OCI-LY7 (cell line): ENCODE measurements at regions not wholly inside any gene's neighbourhood (a gene's known extent, or its start where the extent isn't known, plus 50 kb on each side); places are given as distances from the start of the nearest gene placed in this dataset.

Source experiments
- BruUV-seq: library from RNA; stranded (reverse); fragments of 400-500 nt; replicated peaks from 2 replicates; lab custom pipeline; 2021; lab: Mats Ljungman, UMichigan
- CTCF ChIA-PET: fragments of 300-600 bp; sonication (Branson Sonifier 250); formaldehyde crosslinking; loops from one replicate; lab custom pipeline; 2022; ENCODE audit warnings: antibody characterized with exemption; ENCODE audit not compliant: unreplicated experiment; lab: Charles Lee
- POLR2A ChIA-PET: fragments of 300-600 bp; sonication (Branson Sonifier 250); formaldehyde crosslinking; loops from one replicate; lab custom pipeline; 2022; ENCODE audit warnings: antibody characterized with exemption; lab: Charles Lee
- DNase-seq: peaks from one replicate; pipeline ENCODE4 v3.0.0-alpha.2; 2015; ENCODE audit warnings: low spot score
- H2AFZ ChIP-seq: fragments of 200-600 bp; sonication (generic), shearing (Covaris generic); 2 replicates; pipeline ENCODE4 v1.6.1; 2014; ENCODE audit warnings: mild to moderate bottlenecking, antibody characterized with exemption, low read length, moderate library complexity
- H3K27ac ChIP-seq: fragments of 200-600 bp; sonication (generic); 2 replicates; pipeline ENCODE4 v1.5.1; 2014; ENCODE audit warnings: mixed run types, low read depth, mild to moderate bottlenecking, moderate library complexity, low read length, inconsistent platforms; ENCODE audit not compliant: poor library complexity, severe bottlenecking
- H3K36me3 ChIP-seq: fragments of 200-600 bp; sonication (generic); 2 replicates; pipeline ENCODE4 v1.6.1; 2014; ENCODE audit warnings: mild to moderate bottlenecking, antibody characterized with exemption, low read length, moderate library complexity, mixed read lengths; ENCODE audit not compliant: insufficient read depth
- H3K4me1 ChIP-seq: fragments of 200-600 bp; sonication (generic); 2 replicates; pipeline ENCODE4 v1.5.1; 2014; ENCODE audit warnings: mild to moderate bottlenecking, low read length; ENCODE audit not compliant: insufficient read depth, poor library complexity, severe bottlenecking
- H3K4me2 ChIP-seq: fragments of 200-600 bp; sonication (generic); 2 replicates; pipeline ENCODE4 v1.6.1; 2014; ENCODE audit warnings: mild to moderate bottlenecking, low read length
- H3K4me3 ChIP-seq: fragments of 200-600 bp; sonication (generic); 2 replicates; pipeline ENCODE4 v1.5.1; 2014; ENCODE audit warnings: mild to moderate bottlenecking, low read depth, low read length; ENCODE audit not compliant: poor library complexity, severe bottlenecking
- H3K79me2 ChIP-seq: fragments of 200-600 bp; sonication (generic); 2 replicates; pipeline ENCODE4 v1.6.1; 2016; ENCODE audit warnings: low read depth, mild to moderate bottlenecking, low read length, moderate library complexity, mixed read lengths; ENCODE audit not compliant: insufficient read depth
- H3K9me2 ChIP-seq: fragments of 200-600 bp; sonication (generic); 2 replicates; pipeline ENCODE4 v1.6.1; 2016; ENCODE audit warnings: mild to moderate bottlenecking, low read length, mixed read lengths; ENCODE audit not compliant: insufficient read depth
- H3K9me3 ChIP-seq: fragments of 200-600 bp; sonication (generic); 2 replicates; pipeline ENCODE4 v1.6.1; 2014; ENCODE audit warnings: mild to moderate bottlenecking, mixed run types, low read length, mixed read lengths
- H4K20me1 ChIP-seq: fragments of 200-600 bp; sonication (generic); 2 replicates; pipeline ENCODE4 v1.6.1; 2014; ENCODE audit warnings: mild to moderate bottlenecking, antibody characterized with exemption, low read length, moderate library complexity, mixed read lengths; ENCODE audit not compliant: insufficient read depth
- EZH2phosphoT487 ChIP-seq: fragments of 200-600 bp; sonication (generic); IDR thresholded peaks from 2 replicates; pipeline ENCODE4 v1.6.1; 2018; ENCODE audit warnings: low read depth, borderline replicate concordance, mild to moderate bottlenecking, mixed run types, antibody characterized with exemption, low read length, moderate library complexity, mixed read lengths
- intact Hi-C: fragments of 100-400 bp; cut with micrococcal nuclease; formaldehyde crosslinking; loops from one replicate; pipeline ENCODE4 v1.10.0; 2022; ENCODE audit not compliant: unreplicated experiment
- TF ChIP-seq, protein P1 (sequence below): fragments of 200-600 bp; sonication (generic); conservative IDR thresholded peaks from 2 replicates; pipeline ENCODE4 v1.5.1; 2014; ENCODE audit warnings: mild to moderate bottlenecking, antibody characterized with exemption, low read length, moderate library complexity, mixed read lengths

- no peak overlapping the region for H2AFZ ChIP-seq
- BruUV-seq, result no TSS peak
Observed at GRCh38 chr18:10205151-10205550, 249.3 kb upstream of the APCDD1 start.

DNA sequence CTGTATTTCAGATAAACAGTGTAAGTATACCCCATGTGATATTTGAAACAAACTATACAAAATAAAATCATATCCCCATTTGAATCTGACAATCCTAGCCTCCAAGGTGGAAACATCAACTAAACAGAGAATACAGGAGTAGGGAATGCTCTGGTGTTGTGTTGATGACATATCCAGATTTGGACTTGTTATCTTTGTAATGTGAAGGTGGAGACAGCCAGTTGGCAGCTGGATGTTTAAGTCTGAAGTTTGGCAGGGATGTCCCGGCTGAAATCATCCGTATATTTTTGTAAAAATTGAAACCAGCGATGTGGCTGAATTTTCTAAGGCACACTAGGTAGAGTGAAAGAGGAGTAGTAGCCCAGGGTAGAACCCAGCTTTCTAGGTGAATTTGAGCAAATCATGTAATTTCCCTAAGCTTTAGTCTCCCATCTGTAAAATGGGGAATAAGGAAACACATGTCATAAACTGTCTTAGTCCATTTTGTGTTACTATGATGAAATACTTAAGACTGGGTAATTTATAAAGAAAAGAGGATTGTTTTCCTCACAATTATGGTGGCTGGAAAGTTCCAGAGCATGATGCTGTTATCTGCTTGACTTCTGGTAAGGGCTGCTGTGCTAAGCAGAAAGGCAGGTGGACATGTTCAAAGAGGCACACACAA lies 246.6 kb upstream of the APCDD1 start:
- no peaks in the 10 kb centered on the region for H3K9me3 ChIP-seq
- intact Hi-C loops, result no loop called here

More at GRCh38 chr18:10205151-10205550, 249.3 kb upstream of the APCDD1 start:
- intact Hi-C loops, result no loop called here
- Histone ChIP-seq H3K4me2 (no peak overlapping the region), H4K20me1 (no peaks in the 10 kb centered on the region), H3K9me2 (no peaks in the 10 kb centered on the region), H3K36me3 (no peaks in the 10 kb centered on the region), H3K4me3 (no peak overlapping the region), H3K79me2 (no peaks in the 10 kb centered on the region), H3K27ac (no peak overlapping the region), H3K9me3 (no peaks in the 10 kb centered on the region), H3K4me1 (no peaks in the 10 kb centered on the region)
- TF ChIP-seq, protein P1, sequence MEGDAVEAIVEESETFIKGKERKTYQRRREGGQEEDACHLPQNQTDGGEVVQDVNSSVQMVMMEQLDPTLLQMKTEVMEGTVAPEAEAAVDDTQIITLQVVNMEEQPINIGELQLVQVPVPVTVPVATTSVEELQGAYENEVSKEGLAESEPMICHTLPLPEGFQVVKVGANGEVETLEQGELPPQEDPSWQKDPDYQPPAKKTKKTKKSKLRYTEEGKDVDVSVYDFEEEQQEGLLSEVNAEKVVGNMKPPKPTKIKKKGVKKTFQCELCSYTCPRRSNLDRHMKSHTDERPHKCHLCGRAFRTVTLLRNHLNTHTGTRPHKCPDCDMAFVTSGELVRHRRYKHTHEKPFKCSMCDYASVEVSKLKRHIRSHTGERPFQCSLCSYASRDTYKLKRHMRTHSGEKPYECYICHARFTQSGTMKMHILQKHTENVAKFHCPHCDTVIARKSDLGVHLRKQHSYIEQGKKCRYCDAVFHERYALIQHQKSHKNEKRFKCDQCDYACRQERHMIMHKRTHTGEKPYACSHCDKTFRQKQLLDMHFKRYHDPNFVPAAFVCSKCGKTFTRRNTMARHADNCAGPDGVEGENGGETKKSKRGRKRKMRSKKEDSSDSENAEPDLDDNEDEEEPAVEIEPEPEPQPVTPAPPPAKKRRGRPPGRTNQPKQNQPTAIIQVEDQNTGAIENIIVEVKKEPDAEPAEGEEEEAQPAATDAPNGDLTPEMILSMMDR, result no peak
- no peak for TF ChIP-seq EZH2phosphoT487
- ChIA-PET CTCF (no interaction called here), POLR2A (no interaction called here)
- DNase-seq, result no peak

GRCh38 chr18:10209302-10209701 lies 245.1 kb upstream of the APCDD1 start:
- no peaks in the 10 kb centered on the region for H3K79me2 ChIP-seq
- no TSS peak for BruUV-seq
- ChIA-PET POLR2A (no interaction called here), CTCF (no interaction called here)
- no peak overlapping the region for H3K4me2 ChIP-seq
- no peaks in the 10 kb centered on the region for H3K9me2 ChIP-seq
- TF ChIP-seq, protein P1, result no peak
- intact Hi-C loops, result no loop called here
- no peak overlapping the region for H3K4me3 ChIP-seq
- H3K4me1 ChIP-seq, result peaks cover 9% of the 10 kb centered on the region
- no peak overlapping the region for H3K27ac ChIP-seq
- no peak for DNase-seq
- no peaks in the 10 kb centered on the region for H3K36me3 ChIP-seq
- H4K20me1 ChIP-seq, result no peaks in the 10 kb centered on the region
- no peak overlapping the region for H2AFZ ChIP-seq
- no peaks in the 10 kb centered on the region for H3K9me3 ChIP-seq

More for the DNA sequence above, 246.6 kb upstream of the APCDD1 start:
- Histone ChIP-seq H3K27ac (no peak overlapping the region), H2AFZ (no peak overlapping the region), H3K9me2 (no peaks in the 10 kb centered on the region), H3K4me2 (no peak overlapping the region), H3K36me3 (no peaks in the 10 kb centered on the region), H3K79me2 (no peaks in the 10 kb centered on the region), H4K20me1 (no peaks in the 10 kb centered on the region), H3K4me1 (no peaks in the 10 kb centered on the region), H3K4me3 (no peak overlapping the region)
- no peak for DNase-seq
- ChIA-PET POLR2A (no interaction called here), CTCF (no interaction called here)
- no peak for TF ChIP-seq EZH2phosphoT487
- TF ChIP-seq, protein P1, result no peak
- BruUV-seq, result no TSS peak
